ENCODE measurements at regions not wholly inside any gene's neighbourhood (a gene's known extent, or its start where the extent isn't known, plus 50 kb on each side); places are given as distances from the start of the nearest gene placed in this dataset.

- TF ChIP-seq CTCF (IDR thresholded peaks at IDR 0.05; ENCODE audit: control extremely low read depth, extremely low read depth): no peak
- Histone ChIP-seq H3K4me1 (ENCODE audit: control insufficient read depth in 5 of 5, insufficient read depth in 5 of 5, low read length in 5 of 5) (no peaks in the 10 kb centered on the region), H3K9ac (ENCODE audit: insufficient read depth in 1 of 2, low read length in 2 of 2) (no peak overlapping the region), H3K36me3 (ENCODE audit: control insufficient read depth in 4 of 4, insufficient read depth in 4 of 4, low read length in 4 of 4) (no peaks in the 10 kb centered on the region), H3K9me3 (ENCODE audit: control insufficient read depth in 4 of 4, insufficient read depth in 3 of 4, low read length in 3 of 4) (peaks cover 0 to 2% (median 0%) of the 10 kb centered on the region in 4 donors), H3K27ac (ENCODE audit: low read depth in 1 of 2, low read length in 1 of 2) (no peak overlapping the region), H3K27me3 (ENCODE audit: control insufficient read depth in 3 of 3, insufficient read depth in 3 of 3, low read length in 2 of 3) (peaks cover 0 to 2% (median 0%) of the 10 kb centered on the region in 3 donors), H3K4me3 (no peak overlapping the region)
- ATAC-seq (ENCODE audit: insufficient read depth, low FRiP score) (no peak), DNase-seq (no peak)
- WGBS, 2 donors: 90 to 93% methylated on average over 3 of the region's 3 CpGs
Measured at GRCh38 chr18:35782926-35783325, 189.6 kb upstream of the RMP24 start.

- Histone ChIP-seq H3K4me3 (no peak overlapping the region), H3K9me3 (ENCODE audit: control insufficient read depth in 4 of 4, insufficient read depth in 3 of 4, low read length in 3 of 4) (peaks cover 0 to 2% (median under 1%) of the 10 kb centered on the region in 4 donors), H3K36me3 (ENCODE audit: control insufficient read depth in 4 of 4, insufficient read depth in 4 of 4, low read length in 4 of 4) (no peaks in the 10 kb centered on the region), H3K27ac (ENCODE audit: low read depth in 1 of 2, low read length in 1 of 2) (no peak overlapping the region), H3K27me3 (ENCODE audit: control insufficient read depth in 3 of 3, insufficient read depth in 3 of 3, low read length in 2 of 3) (no peaks in the 10 kb centered on the region), H3K4me1 (ENCODE audit: control insufficient read depth in 5 of 5, insufficient read depth in 5 of 5, low read length in 5 of 5) (no peaks in the 10 kb centered on the region), H3K9ac (ENCODE audit: insufficient read depth in 1 of 2, low read length in 2 of 2) (no peak overlapping the region)
- WGBS, 2 donors: 77 to 89% methylated on average over 3 of the region's 3 CpGs
- ATAC-seq (ENCODE audit: insufficient read depth, low FRiP score): no peak
- DNase-seq: no peak
- TF ChIP-seq CTCF (IDR thresholded peaks at IDR 0.05; ENCODE audit: control extremely low read depth, extremely low read depth): no peak
Measured at GRCh38 chr18:35786365-35787042, 186.0 kb upstream of the RMP24 start.

- no peaks in the 10 kb centered on the region for H3K27me3 ChIP-seq (ENCODE audit: control insufficient read depth in 3 of 3, insufficient read depth in 3 of 3, low read length in 2 of 3)
- H3K27ac ChIP-seq (ENCODE audit: low read depth in 1 of 2, low read length in 1 of 2): no peak overlapping the region
- H3K4me3 ChIP-seq: no peak overlapping the region
- no peak overlapping the region for H3K9ac ChIP-seq (ENCODE audit: insufficient read depth in 1 of 2, low read length in 2 of 2)
- WGBS, 2 donors: 93 to 100% methylated on average over 2 of the region's 2 CpGs
- no peaks in the 10 kb centered on the region for H3K4me1 ChIP-seq (ENCODE audit: control insufficient read depth in 5 of 5, insufficient read depth in 5 of 5, low read length in 5 of 5)
- DNase-seq: no peak
- no peak for TF ChIP-seq CTCF (IDR thresholded peaks at IDR 0.05; ENCODE audit: control extremely low read depth, extremely low read depth)
- no peak for ATAC-seq (ENCODE audit: insufficient read depth, low FRiP score)
- H3K36me3 ChIP-seq (ENCODE audit: control insufficient read depth in 4 of 4, insufficient read depth in 4 of 4, low read length in 4 of 4): no peaks in the 10 kb centered on the region
- H3K9me3 ChIP-seq (ENCODE audit: control insufficient read depth in 4 of 4, insufficient read depth in 3 of 4, low read length in 3 of 4): peaks cover 0 to 2% (median under 1%) of the 10 kb centered on the region in 4 donors
Measured at GRCh38 chr18:35789543-35789942, 182.9 kb upstream of the RMP24 start.

DNA sequence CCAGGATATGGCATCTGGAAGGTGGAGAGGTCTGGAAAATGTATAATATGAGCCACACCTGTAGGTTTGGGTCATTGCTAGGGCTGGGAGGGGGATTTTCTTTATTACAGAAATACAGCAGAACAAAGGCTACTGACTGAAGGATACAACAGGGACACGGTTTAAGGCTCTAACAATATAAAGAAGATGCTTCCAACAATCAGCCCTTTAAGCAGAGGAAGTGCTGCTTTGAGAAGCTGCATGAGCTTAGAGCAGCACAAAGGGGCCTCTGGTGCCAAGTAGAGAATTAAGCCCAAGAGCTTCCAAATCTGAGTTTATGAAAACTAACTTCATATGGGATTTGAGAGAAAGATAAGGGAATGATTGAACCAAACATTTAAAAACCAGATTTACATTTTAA, 174.5 kb upstream of the RMP24 start:
- DNase-seq (peak in 1 of 3 donors; percentile 28), ATAC-seq (ENCODE audit: insufficient read depth, low FRiP score) (no peak)
- no peak overlapping the region for H3K27ac ChIP-seq (ENCODE audit: low read depth in 1 of 2, low read length in 1 of 2)
- TF ChIP-seq CTCF (IDR thresholded peaks at IDR 0.05; ENCODE audit: control extremely low read depth, extremely low read depth): no peak
- H3K9me3 ChIP-seq (ENCODE audit: control insufficient read depth in 4 of 4, insufficient read depth in 3 of 4, low read length in 3 of 4): no peaks in the 10 kb centered on the region
- H3K9ac ChIP-seq (ENCODE audit: insufficient read depth in 1 of 2, low read length in 2 of 2): no peak overlapping the region
- 36 to 54% methylated on average over 1 of the region's 1 CpG for WGBS, 2 donors
- no peaks in the 10 kb centered on the region for H3K4me1 ChIP-seq (ENCODE audit: control insufficient read depth in 5 of 5, insufficient read depth in 5 of 5, low read length in 5 of 5)
- no peaks in the 10 kb centered on the region for H3K27me3 ChIP-seq (ENCODE audit: control insufficient read depth in 3 of 3, insufficient read depth in 3 of 3, low read length in 2 of 3)
- H3K4me3 ChIP-seq: no peak overlapping the region
- H3K36me3 ChIP-seq (ENCODE audit: control insufficient read depth in 4 of 4, insufficient read depth in 4 of 4, low read length in 4 of 4): no peaks in the 10 kb centered on the region

Data from lung (tissue), 11 donors.